HepG2 (cell line): ENCODE measurements at regions not wholly inside any gene's neighbourhood (a gene's known extent, or its start where the extent isn't known, plus 50 kb on each side); places are given as distances from the start of the nearest gene placed in this dataset.

Experiments used
- CSRNP1 ChIP-seq: sonication (generic); formaldehyde crosslinking; IDR thresholded peaks from 2 replicates; pipeline ENCODE4 v1.8.1; 2023; ENCODE audit warnings: mild to moderate bottlenecking, missing genetic modification reagents
- CTCF ChIP-seq: sonication (generic); formaldehyde crosslinking; IDR thresholded peaks from 2 replicates; pipeline ENCODE4 v1.5.0; 2020; ENCODE audit warnings: mild to moderate bottlenecking, missing genetic modification reagents, moderate library complexity
- EP300 ChIP-seq, 3 experiments: sonication (generic) in 1 of 3; formaldehyde crosslinking in 1 of 3; IDR thresholded peaks; 2 replicates each; pipeline versions ENCODE4 v1.5.1 to v1.6.1; 2011 to 2020; ENCODE audit warnings: low read depth in 2 of 3, low read length in 2 of 3, borderline replicate concordance in 1 of 3, improper control_type of control experiment in 1 of 3, mild to moderate bottlenecking in 1 of 3, missing genetic modification reagents in 1 of 3, moderate library complexity in 1 of 3
- ESRRA ChIP-seq: sonication (generic); formaldehyde crosslinking; IDR thresholded peaks from 2 replicates; pipeline ENCODE4 v1.5.1; 2020; ENCODE audit warnings: mild to moderate bottlenecking, low read depth, missing genetic modification reagents
- FOXA1 ChIP-seq, 2 experiments: fragments of 450-650 bp in 1 of 2; sonication (generic) in 1 of 2; formaldehyde crosslinking in 1 of 2; IDR thresholded peaks; 2 replicates each; pipeline versions ENCODE4 v1.4.0 to v1.6.1; 2016 to 2020; ENCODE audit warnings: missing genetic modification reagents in 1 of 2
- FOXP1 ChIP-seq, 2 experiments: fragments of 450-650 bp in 1 of 2; IDR thresholded peaks; 2 replicates each; pipeline ENCODE4 v1.6.1; 2017 to 2018; ENCODE audit warnings: antibody characterized with exemption in 1 of 2
- MBD4 ChIP-seq: IDR thresholded peaks from 2 replicates; pipeline ENCODE4 v1.6.1; 2012; ENCODE audit warnings: low read length, inconsistent platforms, borderline replicate concordance
- PAXIP1 ChIP-seq: sonication (generic); formaldehyde crosslinking; conservative IDR thresholded peaks from 2 replicates; pipeline ENCODE4 v1.4.0; 2020; ENCODE audit warnings: mild to moderate bottlenecking, missing genetic modification reagents, moderate library complexity
- PHF20 ChIP-seq: sonication (generic); formaldehyde crosslinking; IDR thresholded peaks from 2 replicates; pipeline ENCODE4 v1.5.0; 2020; ENCODE audit warnings: mild to moderate bottlenecking, missing genetic modification reagents
- PHF21A ChIP-seq: sonication (generic); formaldehyde crosslinking; IDR thresholded peaks from 2 replicates; pipeline ENCODE4 v1.5.0; 2020; ENCODE audit warnings: mild to moderate bottlenecking, missing genetic modification reagents
- PHF8 ChIP-seq: sonication (generic); formaldehyde crosslinking; IDR thresholded peaks from 2 replicates; pipeline ENCODE4 v1.5.0; 2020; ENCODE audit warnings: missing genetic modification reagents
- POLR2G ChIP-seq: fragments of 200-400 bp; formaldehyde crosslinking; IDR thresholded peaks from 2 replicates; pipeline ENCODE4 v1.6.1; 2018; ENCODE audit warnings: mild to moderate bottlenecking, low read depth, low read length, moderate library complexity
- TAF1 ChIP-seq: sonication (generic); formaldehyde crosslinking; IDR thresholded peaks from 2 replicates; pipeline ENCODE4 v1.4.0; 2020; ENCODE audit warnings: missing genetic modification reagents
- ZFP37 ChIP-seq: sonication (generic); formaldehyde crosslinking; IDR thresholded peaks from 2 replicates; pipeline ENCODE4 v1.4.0; 2020; ENCODE audit warnings: missing genetic modification reagents, borderline replicate concordance

GRCh38 chr3:83189634-83190033, 1428.2 kb upstream of the GBE1 start:
- TF ChIP-seq CTCF (no peak), PAXIP1 (CRISPR knock-in tag) (no peak), ESRRA (no peak), PHF8 (CRISPR knock-in tag) (no peak), EP300 (IDR thresholded peaks at IDR 0.05; ENCODE audit: low read depth in 2 of 2, low read length in 2 of 2) (no peak), EP300 (CRISPR knock-in tag; IDR thresholded peaks at IDR 0.05; ENCODE audit: borderline replicate concordance) (no peak), FOXP1 (IDR thresholded peaks at IDR 0.05) (no peak), FOXP1 (CRISPR knock-in tag; IDR thresholded peaks at IDR 0.05) (no peak), CSRNP1 (CRISPR knock-in tag) (no peak), MBD4 (no peak), PHF21A (CRISPR knock-in tag) (no peak), ZFP37 (CRISPR knock-in tag) (no peak), FOXA1 (IDR thresholded peaks at IDR 0.05) (no peak), FOXA1 (CRISPR knock-in tag; IDR thresholded peaks at IDR 0.05) (no peak), PHF20 (CRISPR knock-in tag) (no peak), POLR2G (no peak), TAF1 (CRISPR knock-in tag) (no peak)
